Lower lobe of right lung (tissue), 2 donors: ENCODE measurements at regions not wholly inside any gene's neighbourhood (a gene's known extent, or its start where the extent isn't known, plus 50 kb on each side); places are given as distances from the start of the nearest gene placed in this dataset.
"Not testable (repeated sequence)": the region's sequence is repeated elsewhere in the genome, so short reads cannot be mapped to it uniquely, and the experiment has no call there.

Experiments used
- ATAC-seq, 2 donors: fragments of 200-7000 bp; cut with Tn5 transposase; one replicate each; pipeline ENCODE4 v1.9.1; 2020 to 2022; ENCODE audit warnings: mild to moderate bottlenecking in 2 of 2, moderate library complexity in 2 of 2
- DNase-seq: peaks from one replicate; pipeline ENCODE4 v3.0.0-alpha.2; 2020
- H3K27ac ChIP-seq: fragments of 200-600 bp; one replicate; pipeline ENCODE4 v1.8.0; 2022
- H3K27me3 ChIP-seq: fragments of 200-600 bp; one replicate; pipeline ENCODE4 v1.8.0; 2022; ENCODE audit warnings: low read depth
- H3K36me3 ChIP-seq: fragments of 200-600 bp; one replicate; pipeline ENCODE4 v1.8.0; 2022; ENCODE audit warnings: mild to moderate bottlenecking
- H3K4me1 ChIP-seq: fragments of 200-600 bp; one replicate; pipeline ENCODE4 v1.8.0; 2022
- H3K4me3 ChIP-seq: fragments of 200-600 bp; one replicate; pipeline ENCODE4 v1.8.0; 2022; ENCODE audit warnings: mild to moderate bottlenecking
- H3K9me3 ChIP-seq: fragments of 200-600 bp; one replicate; pipeline ENCODE4 v1.8.0; 2022
- CTCF ChIP-seq: fragments of 200-600 bp; IDR thresholded peaks from one replicate; pipeline ENCODE4 v1.8.0; 2022; ENCODE audit warnings: antibody characterized with exemption, mild to moderate bottlenecking
- intact Hi-C: fragments of 100-400 bp; cut with DNase I; formaldehyde crosslinking; loops from one replicate; pipeline ENCODE4 v1.11.0; 2022
- donor health status: DM: no; HTN: yes; CAD: no; lungs with severe emphysema.

DNA sequence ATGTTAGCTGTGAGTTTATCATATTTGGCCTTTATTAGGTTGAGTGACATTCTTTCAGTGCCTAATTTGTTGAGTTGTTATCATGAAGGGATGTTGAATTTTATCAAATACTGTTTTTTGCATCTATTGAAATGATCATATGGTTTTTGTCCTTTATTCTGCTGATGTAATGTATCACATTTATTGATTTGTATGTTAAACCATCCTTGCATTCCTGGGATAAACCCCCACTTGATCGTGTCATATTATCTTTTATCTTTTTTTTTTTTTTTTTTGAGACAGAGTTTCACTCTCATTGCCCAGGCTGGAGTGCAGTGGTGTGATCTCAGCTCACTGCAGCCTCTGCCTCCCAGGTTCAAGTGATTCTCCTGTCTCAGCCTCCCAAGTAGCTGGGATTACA lies 51.9 kb upstream of the MFGE8 start:
- peaks cover 19% of the 10 kb centered on the region for H3K9me3 ChIP-seq
- intact Hi-C loops, DNase-seq, ATAC-seq, H3K27me3 ChIP-seq, H3K4me3 ChIP-seq, H3K4me1 ChIP-seq, H3K36me3 ChIP-seq, H3K27ac ChIP-seq: not testable (repeated sequence)

DNA sequence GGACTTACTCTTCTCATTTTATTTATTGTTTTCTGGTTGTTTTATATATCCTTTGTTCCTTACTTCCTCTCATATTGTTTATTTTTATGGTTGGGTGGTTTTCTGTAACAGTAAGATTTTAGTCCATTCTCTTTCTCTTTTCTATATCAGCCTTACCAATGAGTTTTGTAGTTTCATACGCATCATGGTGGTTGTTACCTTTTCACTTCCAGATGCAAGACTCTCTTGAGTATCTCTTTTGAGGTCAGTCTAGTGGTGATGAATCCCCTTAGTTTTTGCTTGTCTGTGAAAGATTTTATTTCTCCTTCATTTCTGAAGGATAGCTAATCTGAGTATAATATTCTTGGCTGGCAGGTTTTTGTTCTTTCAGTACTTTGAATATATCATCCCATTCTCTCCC lies 57.1 kb upstream of the MFGE8 start:
- no peak overlapping the region for H3K4me3 ChIP-seq
- no peak for ATAC-seq
- no peaks in the 10 kb centered on the region for H3K4me1 ChIP-seq
- intact Hi-C loops, result no loop called here
- no peak for TF ChIP-seq CTCF
- peaks cover 7% of the 10 kb centered on the region for H3K9me3 ChIP-seq
- no peak overlapping the region for H3K27ac ChIP-seq
- no peak for DNase-seq
- no peaks in the 10 kb centered on the region for H3K27me3 ChIP-seq
- no peaks in the 10 kb centered on the region for H3K36me3 ChIP-seq

DNA sequence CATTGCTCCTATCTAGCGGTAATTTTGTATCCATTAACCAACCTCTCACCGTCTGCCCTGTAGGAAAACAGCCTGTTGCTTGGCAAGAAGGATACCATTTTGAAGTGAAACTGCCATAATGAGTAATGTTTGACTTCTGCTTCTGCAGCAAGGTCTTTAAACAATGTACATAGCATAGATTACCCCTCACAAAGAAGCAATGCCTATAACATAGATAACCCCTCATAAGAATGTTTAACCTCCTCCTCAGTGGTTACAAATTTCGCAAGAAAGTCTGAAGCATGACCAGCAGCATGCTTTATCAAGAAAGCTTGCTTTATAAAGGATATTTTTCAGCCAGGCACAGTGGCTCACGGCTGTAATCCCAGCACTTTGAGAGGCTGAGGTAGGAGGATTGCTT lies 61.2 kb upstream of the MFGE8 start:
- DNase-seq, result no peak
- H3K4me3 ChIP-seq, result no peak overlapping the region

GRCh38 chr15:88975891-88976290 lies 62.7 kb upstream of the MFGE8 start:
- H3K36me3 ChIP-seq, result no peaks in the 10 kb centered on the region
- no peak overlapping the region for H3K27ac ChIP-seq
- H3K4me1 ChIP-seq, result no peaks in the 10 kb centered on the region
- no peak for DNase-seq
- no peak overlapping the region for H3K4me3 ChIP-seq
- H3K27me3 ChIP-seq, result no peaks in the 10 kb centered on the region
- ATAC-seq, result no peak
- TF ChIP-seq CTCF, result no peak
- no peaks in the 10 kb centered on the region for H3K9me3 ChIP-seq
- intact Hi-C loops, result no loop called here

More for the DNA sequence above, 61.2 kb upstream of the MFGE8 start:
- ATAC-seq, result no peak
- TF ChIP-seq CTCF, result no peak
- no peaks in the 10 kb centered on the region for H3K27me3 ChIP-seq
- no peaks in the 10 kb centered on the region for H3K9me3 ChIP-seq
- H3K36me3 ChIP-seq, result no peaks in the 10 kb centered on the region
- no peak overlapping the region for H3K27ac ChIP-seq
- no peaks in the 10 kb centered on the region for H3K4me1 ChIP-seq
- intact Hi-C loops, result no loop called here

DNA sequence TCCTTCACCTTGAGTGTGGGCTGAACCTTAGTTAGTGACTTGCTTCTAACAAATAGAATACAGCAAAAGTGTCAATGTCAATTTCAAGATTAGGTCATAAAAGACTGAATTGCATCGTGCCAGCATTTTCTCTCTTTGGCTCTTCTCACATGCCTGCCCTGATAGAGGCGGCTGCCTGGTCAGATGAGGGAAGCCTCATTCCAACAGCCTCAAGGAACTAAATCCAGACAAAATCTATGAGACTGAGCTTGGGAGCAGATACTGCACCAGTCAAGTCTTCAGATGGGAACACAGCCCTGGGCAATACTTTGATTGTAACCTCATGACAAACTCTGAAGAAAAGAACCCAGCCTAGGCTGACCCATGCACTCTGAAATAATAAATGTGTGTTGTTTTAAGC lies 63.5 kb upstream of the MFGE8 start:
- Histone ChIP-seq H3K4me1 (no peaks in the 10 kb centered on the region), H3K27ac (no peak overlapping the region), H3K27me3 (no peaks in the 10 kb centered on the region), H3K4me3 (no peak overlapping the region), H3K9me3 (no peaks in the 10 kb centered on the region), H3K36me3 (no peaks in the 10 kb centered on the region)
- no peak for DNase-seq
- intact Hi-C loops, result no loop called here
- TF ChIP-seq CTCF, result no peak
- ATAC-seq, result no peak

DNA sequence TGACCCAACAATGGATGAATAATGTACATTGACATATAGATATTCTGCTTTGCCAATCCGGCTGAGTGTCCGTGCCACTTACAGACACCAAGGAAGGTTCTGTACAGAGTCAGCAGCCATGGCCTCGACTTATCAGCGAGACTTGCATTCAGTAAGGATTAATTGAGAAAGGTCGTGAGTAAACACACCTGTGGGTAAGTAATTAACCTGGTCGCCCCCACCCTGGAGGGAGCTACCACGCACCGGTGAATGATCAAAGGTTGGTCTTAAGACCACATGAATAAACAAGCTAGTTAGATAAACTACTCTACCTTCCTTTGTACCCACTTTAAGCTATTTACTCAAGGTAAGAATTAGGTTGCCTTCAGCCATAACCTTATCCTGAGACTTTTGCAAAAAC lies 66.5 kb upstream of the MFGE8 start:
- H3K9me3 ChIP-seq, result no peaks in the 10 kb centered on the region
- intact Hi-C loops, result no loop called here
- no peaks in the 10 kb centered on the region for H3K4me1 ChIP-seq
- DNase-seq (no peak), ATAC-seq (no peak)
- H3K4me3 ChIP-seq, result no peak overlapping the region
- no peak overlapping the region for H3K27ac ChIP-seq
- no peaks in the 10 kb centered on the region for H3K36me3 ChIP-seq
- no peak for TF ChIP-seq CTCF
- no peaks in the 10 kb centered on the region for H3K27me3 ChIP-seq
